Testis (tissue), 2 donors: ENCODE measurements at regions not wholly inside any gene's neighbourhood (a gene's known extent, or its start where the extent isn't known, plus 50 kb on each side); places are given as distances from the start of the nearest gene placed in this dataset.
"Not testable (repeated sequence)": the region's sequence is repeated elsewhere in the genome, so short reads cannot be mapped to it uniquely, and the experiment has no call there.

Source experiments
- DNase-seq: peaks from one replicate; pipeline ENCODE4 v3.0.0-alpha.2; 2019
- H3K27ac ChIP-seq, 2 donors: fragments of 200-600 bp; sonication (generic); one replicate each; pipeline ENCODE4 v1.5.1; 2019
- H3K27me3 ChIP-seq: fragments of 200-600 bp; sonication (generic); one replicate; pipeline ENCODE4 v1.5.1; 2019
- H3K36me3 ChIP-seq: fragments of 200-600 bp; sonication (generic); one replicate; pipeline ENCODE4 v1.5.1; 2017; ENCODE audit warnings: low read depth; ENCODE audit errors: missing control alignments
- H3K4me1 ChIP-seq: fragments of 200-600 bp; sonication (generic); one replicate; pipeline ENCODE4 v1.5.1; 2019
- H3K4me3 ChIP-seq, 2 donors: fragments of 200-600 bp; sonication (generic); one replicate each; pipeline ENCODE4 v1.5.1; 2017 to 2019
- H3K9me3 ChIP-seq: fragments of 200-600 bp; sonication (generic); one replicate; pipeline ENCODE4 v1.5.1; 2017
- POLR2A ChIP-seq: fragments of 450-650 bp; IDR thresholded peaks from one replicate; pipeline ENCODE4 v1.6.1; 2017; ENCODE audit warnings: antibody characterized with exemption, mild to moderate bottlenecking, moderate library complexity
- whole genome bisulfite sequencing, 2 donors: methylation state at CpG; one replicate each; pipeline ENCODE4 v1.1.5; 2018; 5-methylcytosine and 5-hydroxymethylcytosine counted together
- intact Hi-C: fragments of 100-400 bp; cut with DNase I; formaldehyde crosslinking; loops from one replicate; pipeline ENCODE4 v1.15.1; 2023; ENCODE audit warnings: low total_unique reads
- TF ChIP-seq, protein P1 (sequence below), 3 experiments: fragments of 450-650 bp in 2 of 3; fragments of 200-600 bp in 1 of 3; sonication (generic) in 1 of 3; IDR thresholded peaks; one replicate each; pipeline ENCODE4 v1.5.1; 2016 to 2019; ENCODE audit warnings: antibody characterized with exemption in 3 of 3, mild to moderate bottlenecking in 2 of 3, moderate library complexity in 1 of 3

DNA sequence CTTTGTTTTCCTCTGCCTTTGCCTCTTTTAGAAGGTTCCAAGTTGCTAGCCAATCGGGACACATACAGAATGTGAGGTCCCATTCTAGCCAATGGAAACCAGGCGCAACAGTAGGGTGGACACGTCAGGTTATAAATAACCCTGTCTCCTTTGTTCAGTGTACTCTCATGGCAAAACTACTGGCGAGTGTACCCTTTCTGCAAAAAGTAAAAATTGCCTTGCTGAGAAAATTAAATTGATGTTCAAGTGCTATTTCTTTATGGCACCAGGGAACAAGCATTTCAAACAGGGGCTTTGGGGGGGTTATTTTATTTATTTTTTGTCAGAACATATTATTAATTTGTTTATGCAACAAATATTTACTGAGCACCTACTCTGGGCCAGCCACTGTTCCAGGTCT lies 123.6 kb upstream of the SRSF6 start:
- no peak for DNase-seq
- H3K9me3 ChIP-seq = no peaks in the 10 kb centered on the region
- TF ChIP-seq, protein P1, sequence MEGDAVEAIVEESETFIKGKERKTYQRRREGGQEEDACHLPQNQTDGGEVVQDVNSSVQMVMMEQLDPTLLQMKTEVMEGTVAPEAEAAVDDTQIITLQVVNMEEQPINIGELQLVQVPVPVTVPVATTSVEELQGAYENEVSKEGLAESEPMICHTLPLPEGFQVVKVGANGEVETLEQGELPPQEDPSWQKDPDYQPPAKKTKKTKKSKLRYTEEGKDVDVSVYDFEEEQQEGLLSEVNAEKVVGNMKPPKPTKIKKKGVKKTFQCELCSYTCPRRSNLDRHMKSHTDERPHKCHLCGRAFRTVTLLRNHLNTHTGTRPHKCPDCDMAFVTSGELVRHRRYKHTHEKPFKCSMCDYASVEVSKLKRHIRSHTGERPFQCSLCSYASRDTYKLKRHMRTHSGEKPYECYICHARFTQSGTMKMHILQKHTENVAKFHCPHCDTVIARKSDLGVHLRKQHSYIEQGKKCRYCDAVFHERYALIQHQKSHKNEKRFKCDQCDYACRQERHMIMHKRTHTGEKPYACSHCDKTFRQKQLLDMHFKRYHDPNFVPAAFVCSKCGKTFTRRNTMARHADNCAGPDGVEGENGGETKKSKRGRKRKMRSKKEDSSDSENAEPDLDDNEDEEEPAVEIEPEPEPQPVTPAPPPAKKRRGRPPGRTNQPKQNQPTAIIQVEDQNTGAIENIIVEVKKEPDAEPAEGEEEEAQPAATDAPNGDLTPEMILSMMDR (IDR thresholded peaks at IDR 0.05) = no peak
- TF ChIP-seq POLR2A = no peak
- intact Hi-C loops = no loop called here
- no peaks in the 10 kb centered on the region for H3K4me1 ChIP-seq
- H3K27me3 ChIP-seq = no peaks in the 10 kb centered on the region
- no peak overlapping the region for H3K27ac ChIP-seq
- no peaks in the 10 kb centered on the region for H3K36me3 ChIP-seq
- no peak overlapping the region for H3K4me3 ChIP-seq
- WGBS, 2 donors = 66 to 74% methylated on average over 4 of the region's 4 CpGs

DNA sequence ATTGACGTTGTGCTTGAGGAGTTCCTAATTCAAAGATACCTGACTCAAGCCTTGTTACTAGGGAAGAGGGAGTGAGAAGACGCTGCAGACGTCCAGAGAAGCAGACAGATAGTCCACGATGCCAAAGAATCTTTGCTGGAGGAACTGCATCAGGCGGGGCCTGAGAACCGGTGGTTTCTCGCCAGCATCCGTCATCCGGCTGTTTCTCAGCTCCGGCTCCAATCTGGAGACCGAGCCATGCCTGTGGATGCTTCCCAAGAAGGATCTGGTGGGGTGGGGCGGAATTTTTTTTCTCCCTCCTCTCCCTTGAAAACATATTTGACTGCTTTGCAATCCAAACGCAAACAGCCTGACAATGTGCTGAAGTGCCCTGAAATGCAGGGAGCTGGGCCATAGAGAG lies 125.8 kb upstream of the SRSF6 start:
- 69 to 75% methylated on average over 13 of the region's 13 CpGs for WGBS, 2 donors
- no peak for TF ChIP-seq POLR2A
- TF ChIP-seq, protein P1 (IDR thresholded peaks at IDR 0.05) = no peak
- Histone ChIP-seq H3K4me3 (no peak overlapping the region), H3K27me3 (no peaks in the 10 kb centered on the region), H3K27ac (no peak overlapping the region), H3K36me3 (no peaks in the 10 kb centered on the region), H3K4me1 (no peaks in the 10 kb centered on the region), H3K9me3 (no peaks in the 10 kb centered on the region)
- intact Hi-C loops = no loop called here
- no peak for DNase-seq

DNA sequence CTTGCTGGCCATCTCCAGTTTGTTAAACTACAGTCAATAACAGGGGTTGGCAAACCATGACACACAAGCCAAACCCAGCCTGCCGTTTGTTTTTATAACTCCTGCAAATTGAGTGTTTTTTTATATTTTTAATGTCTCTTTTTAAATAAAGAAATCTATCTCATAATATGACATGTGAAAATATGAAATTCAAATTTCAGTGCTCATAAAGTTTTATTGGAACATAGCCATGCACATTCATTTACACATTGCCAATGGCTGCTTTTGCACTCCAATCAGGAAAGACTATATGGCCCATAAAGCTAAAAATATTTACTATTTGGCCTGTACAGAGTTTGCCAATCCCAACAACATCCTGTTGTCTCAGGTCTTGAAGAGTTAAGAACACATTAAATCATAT lies 129.0 kb upstream of the SRSF6 start:
- 77 to 84% methylated on average over 1 of the region's 1 CpG for WGBS, 2 donors
- H3K36me3 ChIP-seq = no peaks in the 10 kb centered on the region
- H3K4me3 ChIP-seq = no peak overlapping the region
- no peak for DNase-seq
- TF ChIP-seq POLR2A = no peak
- TF ChIP-seq, protein P1 (IDR thresholded peaks at IDR 0.05) = no peak
- no peaks in the 10 kb centered on the region for H3K27me3 ChIP-seq
- no peaks in the 10 kb centered on the region for H3K4me1 ChIP-seq
- intact Hi-C loops = no loop called here
- no peak overlapping the region for H3K27ac ChIP-seq
- no peaks in the 10 kb centered on the region for H3K9me3 ChIP-seq

DNA sequence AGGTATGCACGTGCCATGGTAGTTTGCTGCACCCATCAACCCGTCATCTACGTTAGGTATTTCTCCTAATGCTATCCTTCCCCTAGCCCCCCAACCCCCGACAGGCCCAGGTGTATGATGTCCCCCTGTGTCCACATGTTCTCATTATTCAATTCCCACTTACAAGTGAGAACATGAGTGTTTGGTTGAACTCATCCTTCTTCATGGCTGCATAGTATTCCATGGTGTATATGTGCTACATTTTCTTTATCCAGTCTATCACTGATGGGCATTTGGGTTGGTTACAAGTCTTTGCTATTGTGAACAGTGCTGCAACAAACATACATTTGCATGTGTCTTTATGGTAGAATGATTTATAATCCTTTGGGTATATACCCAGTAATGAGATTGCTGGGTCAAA lies 130.5 kb upstream of the SRSF6 start:
- intact Hi-C loops, H3K4me3 ChIP-seq, H3K27ac ChIP-seq, H3K27me3 ChIP-seq, H3K4me1 ChIP-seq, H3K9me3 ChIP-seq, H3K36me3 ChIP-seq, DNase-seq: not testable (repeated sequence)
- 88 to 95% methylated on average over 4 of the region's 4 CpGs for WGBS, 2 donors

DNA sequence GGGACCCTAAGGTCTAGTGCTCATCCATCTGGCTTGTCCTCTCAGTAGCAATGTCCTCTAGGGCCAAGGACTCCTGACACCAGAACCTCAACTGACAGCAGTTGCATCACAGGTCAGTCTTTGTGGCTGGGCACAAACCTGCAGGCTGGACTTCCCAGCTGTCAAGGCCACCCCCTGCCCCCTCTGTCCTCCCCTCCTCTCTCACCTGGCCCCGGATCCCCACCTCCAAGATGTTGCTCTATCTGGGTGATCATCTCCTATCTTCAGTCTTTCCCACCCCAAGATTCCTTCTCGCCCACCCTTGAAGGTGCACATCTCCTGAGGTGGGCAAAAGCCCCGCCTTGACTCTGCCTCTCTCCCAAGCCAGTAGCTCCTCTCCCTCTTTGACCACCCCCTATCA lies 131.8 kb upstream of the SRSF6 start:
- H3K36me3 ChIP-seq = no peaks in the 10 kb centered on the region
- no peak overlapping the region for H3K27ac ChIP-seq
- TF ChIP-seq POLR2A = no peak
- TF ChIP-seq, protein P1 (IDR thresholded peaks at IDR 0.05) = no peak
- H3K4me1 ChIP-seq = no peaks in the 10 kb centered on the region
- no peak overlapping the region for H3K4me3 ChIP-seq
- intact Hi-C loops = no loop called here
- no peak for DNase-seq
- 70 to 93% methylated on average over 3 of the region's 3 CpGs for whole genome bisulfite sequencing, 2 donors
- no peaks in the 10 kb centered on the region for H3K9me3 ChIP-seq
- no peaks in the 10 kb centered on the region for H3K27me3 ChIP-seq
